GM18502 (cell line): ENCODE measurements at regions not wholly inside any gene's neighbourhood (a gene's known extent, or its start where the extent isn't known, plus 50 kb on each side); places are given as distances from the start of the nearest gene placed in this dataset.
"Not testable (repeated sequence)": the region's sequence is repeated elsewhere in the genome, so short reads cannot be mapped to it uniquely, and the experiment has no call there.

Source experiments
- ATAC-seq: cut with Tn5 transposase; IDR thresholded peaks from one replicate; pipeline ENCODE4 v1.9.1; 2021; ENCODE audit warnings: mild to moderate bottlenecking; ENCODE audit not compliant: unreplicated experiment, poor library complexity

DNA sequence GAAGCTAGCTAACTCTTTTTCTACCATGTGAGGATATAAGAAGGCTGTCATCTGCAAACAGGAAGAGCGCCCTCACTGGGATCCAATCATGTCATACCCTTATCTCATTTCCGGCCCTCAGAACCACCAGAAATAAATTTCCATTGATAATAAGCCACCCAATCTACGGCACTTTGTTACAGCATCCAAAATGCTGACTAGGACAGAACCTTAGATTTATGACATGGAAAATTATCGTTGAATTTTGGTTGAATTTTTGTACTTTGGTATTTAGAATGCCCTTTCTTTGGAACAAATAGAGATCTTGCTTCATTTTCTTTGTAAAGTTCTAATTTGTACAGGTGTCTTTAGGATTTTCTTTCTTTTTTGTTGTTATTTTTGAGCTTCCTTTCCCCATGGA, 53.3 kb upstream of the CYLC2 start:
- no peak for ATAC-seq

DNA sequence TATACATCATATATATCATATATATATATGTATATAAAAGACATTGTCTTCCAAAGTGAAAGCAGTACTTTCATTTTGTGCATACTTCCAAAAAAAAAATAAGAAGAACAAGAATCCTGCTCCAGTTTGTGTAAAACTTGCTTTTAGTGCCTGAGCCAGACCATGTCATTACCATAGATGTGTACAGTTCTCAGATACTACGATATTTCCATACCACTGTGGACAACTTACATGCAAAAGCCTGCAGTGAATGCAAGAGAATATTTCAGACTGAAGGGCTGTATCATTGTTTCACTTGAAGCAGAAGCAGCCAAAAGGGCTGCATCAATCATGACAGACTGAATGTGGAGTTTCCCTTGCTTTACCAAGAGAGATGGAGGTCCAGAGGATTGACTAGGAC, 72.6 kb upstream of the CYLC2 start:
- no peak for ATAC-seq

DNA sequence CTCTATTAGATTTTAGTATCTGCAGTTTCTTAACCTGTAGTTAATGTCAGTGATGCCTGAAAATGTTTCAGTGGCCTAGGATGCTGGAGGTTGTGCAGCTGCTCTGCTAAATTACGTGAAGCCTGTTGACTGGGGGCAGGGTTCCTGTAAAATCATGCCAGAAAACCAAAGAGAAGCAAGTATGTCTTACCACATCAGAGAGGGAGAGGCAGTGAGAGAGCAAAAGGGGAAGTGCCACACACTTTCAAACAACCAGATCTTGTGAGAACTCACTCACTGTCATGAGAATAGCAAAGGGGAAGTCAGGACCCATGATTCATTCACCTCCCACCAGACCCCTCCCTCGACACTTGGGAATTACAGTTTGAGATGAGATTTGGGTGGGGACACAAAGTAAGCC, 83.9 kb upstream of the CYLC2 start:
- no peak for ATAC-seq

GRCh38 chr9:102905795-102906194, 89.3 kb upstream of the CYLC2 start:
- not testable (repeated sequence) for ATAC-seq

GRCh38 chr9:102892025-102892424, 103.1 kb upstream of the CYLC2 start:
- ATAC-seq: no peak

DNA sequence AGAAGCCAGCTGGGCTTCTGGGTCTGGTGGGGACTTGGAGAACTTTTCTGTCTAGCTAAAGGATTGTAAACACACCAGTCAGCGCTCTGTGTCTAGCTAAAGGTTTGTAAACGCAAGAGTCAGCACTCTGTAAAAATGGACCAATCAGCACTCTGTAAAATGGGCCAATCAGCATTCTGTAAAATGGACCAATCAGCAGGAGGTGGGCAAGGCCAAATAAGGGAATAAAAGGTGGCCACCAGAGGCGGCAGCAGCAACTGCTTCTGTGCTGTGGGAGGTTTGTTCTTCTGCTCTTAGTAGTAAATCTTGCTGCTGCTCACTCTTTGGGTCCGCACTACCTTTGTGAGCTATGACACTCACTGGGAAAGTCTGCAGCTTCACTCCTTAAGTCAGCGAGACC, 106.4 kb upstream of the CYLC2 start:
- not testable (repeated sequence) for ATAC-seq

DNA sequence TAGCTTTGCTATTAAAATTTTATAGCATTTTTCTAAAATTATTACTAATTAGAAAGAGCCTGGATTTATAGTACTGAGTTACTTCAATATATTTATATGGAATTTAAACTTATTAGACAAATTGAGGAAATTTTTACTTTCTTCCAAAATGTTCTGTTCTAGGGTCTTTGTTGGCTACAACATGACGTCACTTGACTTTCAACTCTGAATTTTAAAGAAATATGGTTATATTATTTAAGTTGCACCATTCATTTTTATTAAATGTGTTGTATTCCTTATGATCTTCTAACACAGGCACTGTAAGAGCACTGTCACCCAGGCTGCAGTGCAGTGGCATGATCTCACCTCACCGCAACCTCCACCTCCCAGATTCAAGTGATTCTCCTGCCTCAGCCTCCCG, 119.4 kb upstream of the CYLC2 start:
- ATAC-seq: no peak

- ATAC-seq: no peak
Observed at GRCh38 chr9:102867488-102867887, 127.6 kb upstream of the CYLC2 start.

- ATAC-seq: no peak
Observed at GRCh38 chr9:102862478-102862877, 132.7 kb upstream of the CYLC2 start.

GRCh38 chr9:102855641-102856040, 139.5 kb upstream of the CYLC2 start:
- ATAC-seq: no peak

GRCh38 chr9:102845827-102846371, 149.2 kb upstream of the CYLC2 start:
- no peak for ATAC-seq

DNA sequence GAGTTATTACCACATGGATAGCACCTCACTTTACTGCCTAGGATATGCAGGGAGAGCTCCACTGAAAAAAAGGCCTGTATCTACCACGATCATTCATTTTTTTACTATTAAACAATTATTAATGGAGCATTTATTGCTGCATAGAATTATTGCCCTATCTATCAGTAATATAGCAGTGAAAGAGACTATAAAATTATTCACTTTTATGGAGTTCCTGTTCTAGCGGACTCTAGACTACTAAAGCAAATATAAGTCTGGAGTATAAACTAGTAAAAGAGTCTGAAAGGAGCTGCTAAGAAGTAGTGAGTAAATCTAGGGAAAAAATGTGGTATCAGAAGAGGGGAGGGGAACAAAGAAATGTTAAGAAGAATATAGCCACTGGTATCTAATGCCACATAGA, 150.4 kb upstream of the CYLC2 start:
- ATAC-seq: no peak

- no peak for ATAC-seq
Observed at GRCh38 chr9:102842423-102842822, 152.7 kb upstream of the CYLC2 start.

DNA sequence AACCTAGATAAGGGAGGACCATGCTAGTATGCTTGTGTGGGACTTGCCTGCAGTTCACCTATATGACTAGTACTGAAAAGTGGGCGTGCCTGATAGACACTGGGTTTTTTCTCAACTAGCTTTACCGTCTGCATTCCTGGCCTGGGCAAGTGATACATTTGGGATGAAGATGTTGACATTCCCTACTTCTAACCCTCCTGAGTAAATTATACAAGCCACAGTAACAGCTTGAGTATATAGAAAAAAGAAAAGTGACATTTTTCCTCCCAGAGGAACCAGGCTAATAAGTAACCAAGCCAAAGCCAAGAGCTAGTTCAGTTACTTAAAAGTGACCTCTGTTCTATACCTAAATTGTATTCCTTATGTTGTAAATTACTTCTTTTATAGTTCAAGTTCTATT, 153.8 kb upstream of the CYLC2 start:
- ATAC-seq: no peak

DNA sequence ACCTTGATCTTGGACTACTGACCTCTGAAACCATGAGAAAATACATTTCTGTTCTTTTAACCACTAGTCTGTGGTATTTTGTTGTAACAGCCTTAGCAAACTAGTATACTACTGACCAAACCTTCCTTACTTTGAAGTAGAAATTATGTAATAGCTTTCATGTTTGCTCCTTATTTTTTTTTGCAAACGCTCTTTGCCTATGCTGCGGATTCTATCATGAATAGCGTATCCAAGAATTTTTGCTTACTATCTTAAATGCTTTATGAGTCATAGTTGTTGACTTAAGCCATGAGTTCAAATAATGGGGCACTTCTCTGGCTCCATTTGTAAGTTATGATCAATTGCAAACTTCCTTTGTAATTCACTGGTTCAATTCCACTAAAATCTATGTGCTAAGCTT, 154.8 kb upstream of the CYLC2 start:
- no peak for ATAC-seq

DNA sequence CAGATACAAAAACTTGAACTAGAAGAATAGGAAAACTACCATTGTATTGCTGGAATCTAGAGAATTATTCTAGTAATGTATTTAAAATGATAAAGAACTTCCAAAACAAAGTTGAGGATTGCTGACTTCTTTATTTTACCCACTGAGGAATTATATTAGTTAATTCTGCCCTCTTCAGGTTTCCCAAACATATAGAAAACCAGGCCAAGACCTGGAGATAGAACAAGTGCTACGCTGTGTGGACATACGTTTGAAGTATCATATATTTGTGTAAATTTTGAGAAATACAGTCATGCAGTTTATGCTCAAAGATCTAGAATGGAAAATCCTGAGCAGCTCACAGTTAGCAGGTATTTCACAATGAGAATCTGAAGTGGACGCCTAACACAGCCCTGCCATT, 162.3 kb upstream of the CYLC2 start:
- ATAC-seq: no peak

DNA sequence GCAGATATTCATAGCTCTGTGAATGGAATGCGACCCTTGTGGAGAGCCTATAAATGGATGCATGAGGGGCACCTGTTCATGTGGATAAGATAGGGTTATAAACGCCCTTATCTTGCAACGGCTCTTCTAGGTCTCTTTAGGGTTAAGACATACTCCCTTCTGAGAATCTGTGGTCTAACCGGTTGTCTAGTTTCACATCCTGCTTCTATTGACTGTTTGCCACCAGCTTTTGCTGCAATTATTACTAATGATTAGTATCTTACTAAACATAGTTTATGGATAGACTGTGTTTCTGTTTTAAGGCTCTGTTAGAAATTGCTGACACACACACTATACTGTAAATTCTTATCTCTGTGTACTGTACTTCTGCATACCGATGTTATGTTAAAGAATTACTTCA, 198.9 kb upstream of the CYLC2 start:
- no peak for ATAC-seq

DNA sequence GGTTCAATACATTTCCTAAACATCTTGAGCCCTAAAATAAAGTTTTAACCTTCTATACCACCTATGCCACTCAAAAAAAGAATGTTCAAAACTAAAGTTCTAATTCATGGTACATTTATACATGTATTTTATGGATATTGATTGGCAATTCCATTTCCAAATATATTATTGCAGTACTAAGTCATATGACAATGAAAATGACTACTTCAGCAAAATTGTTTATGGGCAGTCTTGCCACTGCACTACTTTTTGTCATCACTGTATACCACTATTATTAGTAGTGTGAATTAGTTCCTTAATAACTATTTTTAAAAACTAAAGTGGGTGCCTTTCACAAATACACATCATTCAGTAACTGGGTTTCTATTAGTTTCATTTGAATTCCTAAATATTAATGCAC, 199.6 kb upstream of the CYLC2 start:
- ATAC-seq: no peak

DNA sequence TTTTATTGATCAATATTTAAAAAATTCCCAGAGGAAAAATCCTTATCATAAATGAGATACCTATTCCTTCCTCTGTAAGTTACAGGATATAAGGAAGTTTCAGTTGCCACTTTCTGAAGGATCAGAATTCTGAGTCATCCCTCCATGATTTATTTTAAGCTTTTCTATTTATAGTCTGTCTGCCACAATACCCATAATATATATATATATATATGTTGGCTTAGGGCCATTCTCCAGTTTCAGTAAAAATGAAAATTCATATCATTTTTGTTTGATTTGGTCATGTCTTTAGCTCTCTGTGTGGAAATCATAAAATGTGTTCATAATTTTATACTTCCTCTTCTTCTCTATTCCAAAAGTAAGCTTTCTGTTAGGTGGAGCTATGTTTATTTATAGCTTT, 215.8 kb upstream of the CYLC2 start:
- ATAC-seq: no peak

DNA sequence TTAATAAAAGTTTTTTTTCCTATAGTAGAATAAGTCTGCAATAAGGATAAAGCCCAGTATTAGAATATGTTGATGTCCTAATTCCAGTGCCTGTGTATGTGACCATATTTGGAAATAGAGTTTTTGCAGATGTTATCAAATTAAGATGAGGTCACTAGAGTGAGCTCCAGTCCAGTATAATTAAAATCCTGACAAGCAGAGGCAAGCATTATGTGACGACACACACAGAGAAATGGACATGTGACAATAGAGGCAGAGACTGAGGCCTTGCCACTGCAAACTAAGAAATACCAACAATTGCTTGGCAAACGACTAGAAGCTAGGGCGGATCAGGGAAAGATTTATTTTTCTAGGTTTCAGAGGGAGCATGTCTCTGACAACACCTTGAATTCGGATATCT, 216.4 kb upstream of the CYLC2 start:
- ATAC-seq: no peak

DNA sequence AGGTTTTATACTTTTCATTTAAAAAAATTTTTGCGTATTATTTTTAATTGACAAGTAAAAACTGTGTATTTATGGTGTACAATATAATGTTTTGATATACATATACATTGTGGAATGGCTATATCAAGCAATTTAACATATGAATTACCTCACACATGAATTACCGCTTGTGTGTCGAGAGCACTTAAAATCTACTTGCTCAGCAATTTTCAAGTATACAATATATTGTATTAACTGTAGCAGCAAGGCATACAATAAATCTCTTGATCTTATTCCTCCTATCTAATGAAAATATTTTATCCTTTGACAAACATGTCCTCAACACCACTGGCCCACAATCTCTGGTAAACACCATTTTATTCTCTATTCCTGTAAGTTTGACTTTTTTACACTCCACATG, 224.4 kb upstream of the CYLC2 start:
- ATAC-seq: no peak

GRCh38 chr9:102769307-102769706, 225.8 kb upstream of the CYLC2 start:
- no peak for ATAC-seq

DNA sequence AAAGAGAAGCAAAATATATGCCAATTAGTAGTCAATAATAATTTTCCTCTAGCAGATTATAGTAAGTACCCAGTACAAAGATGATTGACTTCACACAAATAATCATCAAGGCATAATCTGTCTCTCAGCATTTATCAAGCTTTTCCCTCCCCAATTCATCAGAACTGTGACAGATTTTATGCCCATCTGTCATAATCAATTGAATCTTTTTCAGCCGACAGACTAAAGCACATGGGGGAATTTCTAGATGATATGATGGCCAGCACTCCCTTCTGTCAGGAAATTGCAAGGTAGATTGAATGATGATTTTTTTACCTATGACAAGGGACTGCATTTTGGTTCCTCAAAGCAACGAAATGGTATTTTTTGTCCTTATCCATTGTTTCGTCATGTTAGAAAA, 227.1 kb upstream of the CYLC2 start:
- no peak for ATAC-seq
